Thoracic aorta (tissue), 2 donors: ENCODE measurements at regions not wholly inside any gene's neighbourhood (a gene's known extent, or its start where the extent isn't known, plus 50 kb on each side); places are given as distances from the start of the nearest gene placed in this dataset.

Experiments used
- ATAC-seq: fragments of 150-250 bp; one replicate; pipeline ENCODE4 v1.8.0; 2017; ENCODE audit warnings: low read depth; ENCODE audit not compliant: insufficient number of reproducible peaks, low FRiP score
- DNase-seq: peaks from one replicate; pipeline ENCODE4 v3.0.0-alpha.2; 2020; ENCODE audit warnings: low spot score
- H3K27ac ChIP-seq, 2 donors: fragments of 200-600 bp; sonication (generic); 1 replicate in 1 of 2; 2 replicates in 1 of 2; pipeline ENCODE4 v1.5.1; 2016; ENCODE audit warnings: mild to moderate bottlenecking in 2 of 2, moderate library complexity in 2 of 2
- H3K27me3 ChIP-seq: fragments of 200-600 bp; sonication (generic); replicated peaks from 2 replicates; pipeline ENCODE4 v1.6.0; 2016; ENCODE audit warnings: mild to moderate bottlenecking; ENCODE audit not compliant: insufficient read depth
- H3K36me3 ChIP-seq: fragments of 200-600 bp; sonication (generic); one replicate; pipeline ENCODE4 v1.5.1; 2016
- H3K4me1 ChIP-seq, 2 donors: fragments of 200-600 bp; sonication (generic); 1 replicate in 1 of 2; 2 replicates in 1 of 2; pipeline versions ENCODE4 v1.5.1 to v1.6.0; 2016; ENCODE audit warnings: low read depth in 2 of 2, mild to moderate bottlenecking in 1 of 2; ENCODE audit not compliant: control insufficient read depth in 1 of 2
- H3K4me3 ChIP-seq: fragments of 200-600 bp; sonication (generic); 2 replicates; pipeline ENCODE4 v1.5.1; 2016; ENCODE audit warnings: mild to moderate bottlenecking
- H3K9me3 ChIP-seq: fragments of 200-600 bp; sonication (generic); 2 replicates; pipeline ENCODE4 v1.5.1; 2016
- TF ChIP-seq, protein P1 (sequence below): fragments of 200-600 bp; sonication (generic); IDR thresholded peaks from one replicate; pipeline ENCODE4 v1.5.1; 2019; ENCODE audit warnings: antibody characterized with exemption

DNA sequence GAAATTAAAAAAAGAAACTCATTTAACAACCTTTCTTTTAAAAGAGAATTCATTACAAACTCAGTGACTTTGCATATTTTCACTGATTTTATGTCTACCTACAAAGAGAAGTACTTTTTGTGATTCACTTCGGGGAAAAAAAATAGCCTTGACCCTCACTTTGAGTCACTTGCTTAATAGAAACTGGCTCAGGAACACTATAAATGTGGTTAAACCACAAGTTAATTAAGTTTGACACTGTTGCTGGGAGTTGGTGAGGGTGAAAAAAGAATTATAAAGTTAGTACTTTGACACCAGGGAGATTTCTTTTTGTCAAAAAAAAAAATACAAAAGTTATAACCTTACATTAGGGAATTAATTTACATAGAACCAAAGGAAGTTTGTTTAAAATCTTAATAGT, 810.9 kb downstream of the NR2F2 start:
- no peak overlapping the region for H3K27ac ChIP-seq
- no peak for DNase-seq
- ATAC-seq: no peak

DNA sequence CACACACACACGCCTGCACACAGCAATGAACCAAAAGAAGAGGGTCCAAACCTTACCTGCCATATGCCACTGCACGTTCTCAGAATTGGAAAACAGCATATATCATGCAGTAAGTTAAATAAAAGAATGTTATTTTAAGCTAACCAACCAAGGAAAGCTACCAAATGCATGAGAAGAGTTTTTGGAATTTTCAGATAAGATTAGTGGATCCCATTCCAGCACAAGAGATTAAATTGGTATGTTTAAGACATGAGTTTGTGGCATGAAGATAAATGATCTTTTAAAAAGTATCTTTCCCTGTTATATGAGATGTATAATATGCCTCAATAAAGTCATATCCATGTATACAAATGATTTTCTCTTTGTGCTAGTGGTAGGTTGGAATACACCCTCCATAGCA, 811.4 kb downstream of the NR2F2 start:
- DNase-seq: no peak
- Histone ChIP-seq H3K9me3 (no peaks in the 10 kb centered on the region), H3K27ac (no peak overlapping the region), H3K4me3 (no peak overlapping the region), H3K27me3 (no peaks in the 10 kb centered on the region), H3K4me1 (no peaks in the 10 kb centered on the region), H3K36me3 (no peaks in the 10 kb centered on the region)
- ATAC-seq: no peak
- TF ChIP-seq, protein P1, sequence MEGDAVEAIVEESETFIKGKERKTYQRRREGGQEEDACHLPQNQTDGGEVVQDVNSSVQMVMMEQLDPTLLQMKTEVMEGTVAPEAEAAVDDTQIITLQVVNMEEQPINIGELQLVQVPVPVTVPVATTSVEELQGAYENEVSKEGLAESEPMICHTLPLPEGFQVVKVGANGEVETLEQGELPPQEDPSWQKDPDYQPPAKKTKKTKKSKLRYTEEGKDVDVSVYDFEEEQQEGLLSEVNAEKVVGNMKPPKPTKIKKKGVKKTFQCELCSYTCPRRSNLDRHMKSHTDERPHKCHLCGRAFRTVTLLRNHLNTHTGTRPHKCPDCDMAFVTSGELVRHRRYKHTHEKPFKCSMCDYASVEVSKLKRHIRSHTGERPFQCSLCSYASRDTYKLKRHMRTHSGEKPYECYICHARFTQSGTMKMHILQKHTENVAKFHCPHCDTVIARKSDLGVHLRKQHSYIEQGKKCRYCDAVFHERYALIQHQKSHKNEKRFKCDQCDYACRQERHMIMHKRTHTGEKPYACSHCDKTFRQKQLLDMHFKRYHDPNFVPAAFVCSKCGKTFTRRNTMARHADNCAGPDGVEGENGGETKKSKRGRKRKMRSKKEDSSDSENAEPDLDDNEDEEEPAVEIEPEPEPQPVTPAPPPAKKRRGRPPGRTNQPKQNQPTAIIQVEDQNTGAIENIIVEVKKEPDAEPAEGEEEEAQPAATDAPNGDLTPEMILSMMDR: no peak

More for the DNA sequence above, 810.9 kb downstream of the NR2F2 start:
- Histone ChIP-seq H3K4me1 (no peaks in the 10 kb centered on the region), H3K27me3 (no peaks in the 10 kb centered on the region), H3K4me3 (no peak overlapping the region), H3K36me3 (no peaks in the 10 kb centered on the region), H3K9me3 (no peaks in the 10 kb centered on the region)
- TF ChIP-seq, protein P1: no peak

DNA sequence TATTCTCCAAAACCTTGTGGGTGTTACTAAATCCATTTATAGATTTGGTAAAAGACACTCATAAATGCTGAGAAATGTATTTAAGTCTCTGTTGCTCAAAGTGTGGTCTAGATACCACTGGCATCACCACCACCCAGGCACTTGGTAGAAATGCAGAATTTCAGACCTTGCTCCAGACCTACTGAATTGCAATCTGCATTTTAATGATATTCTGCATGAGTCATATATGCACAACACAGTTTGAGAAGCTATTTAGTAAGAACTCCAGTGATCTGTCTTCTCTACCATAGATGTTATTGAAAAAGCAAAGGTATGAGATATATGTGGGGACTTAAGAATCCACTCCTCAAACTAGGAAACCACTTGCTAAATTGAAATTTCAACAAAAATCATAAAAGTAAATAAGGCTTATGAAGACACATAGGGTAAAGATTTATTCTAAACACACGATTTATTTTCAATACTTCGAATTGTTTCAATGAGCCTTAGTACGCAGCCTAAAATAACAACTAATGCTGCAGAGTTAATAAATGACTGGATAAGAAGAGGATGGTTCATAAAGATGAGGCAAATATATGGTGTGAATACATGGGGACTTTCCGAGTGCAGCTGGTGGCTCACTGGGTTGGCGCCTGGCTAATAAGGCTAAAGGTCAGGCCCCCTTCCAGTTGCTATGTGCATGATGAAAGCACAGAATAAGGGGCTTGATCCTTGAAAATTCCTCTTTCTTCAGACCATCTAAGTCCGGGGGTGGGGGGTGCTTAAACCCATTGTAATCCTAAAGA, 813.3 kb downstream of the NR2F2 start:
- no peaks in the 10 kb centered on the region for H3K36me3 ChIP-seq
- TF ChIP-seq, protein P1: no peak
- no peak overlapping the region for H3K27ac ChIP-seq
- no peak for DNase-seq
- no peak overlapping the region for H3K4me3 ChIP-seq
- no peaks in the 10 kb centered on the region for H3K27me3 ChIP-seq
- no peak for ATAC-seq
- H3K9me3 ChIP-seq: no peaks in the 10 kb centered on the region
- H3K4me1 ChIP-seq: no peaks in the 10 kb centered on the region

- no peaks in the 10 kb centered on the region for H3K4me1 ChIP-seq
- no peaks in the 10 kb centered on the region for H3K9me3 ChIP-seq
- no peak for ATAC-seq
- no peak for DNase-seq
- TF ChIP-seq, protein P1: no peak
- H3K27ac ChIP-seq: no peak overlapping the region
- H3K27me3 ChIP-seq: no peaks in the 10 kb centered on the region
- H3K4me3 ChIP-seq: no peak overlapping the region
- no peaks in the 10 kb centered on the region for H3K36me3 ChIP-seq
Measured at GRCh38 chr15:97144377-97144711, 813.8 kb downstream of the NR2F2 start.

DNA sequence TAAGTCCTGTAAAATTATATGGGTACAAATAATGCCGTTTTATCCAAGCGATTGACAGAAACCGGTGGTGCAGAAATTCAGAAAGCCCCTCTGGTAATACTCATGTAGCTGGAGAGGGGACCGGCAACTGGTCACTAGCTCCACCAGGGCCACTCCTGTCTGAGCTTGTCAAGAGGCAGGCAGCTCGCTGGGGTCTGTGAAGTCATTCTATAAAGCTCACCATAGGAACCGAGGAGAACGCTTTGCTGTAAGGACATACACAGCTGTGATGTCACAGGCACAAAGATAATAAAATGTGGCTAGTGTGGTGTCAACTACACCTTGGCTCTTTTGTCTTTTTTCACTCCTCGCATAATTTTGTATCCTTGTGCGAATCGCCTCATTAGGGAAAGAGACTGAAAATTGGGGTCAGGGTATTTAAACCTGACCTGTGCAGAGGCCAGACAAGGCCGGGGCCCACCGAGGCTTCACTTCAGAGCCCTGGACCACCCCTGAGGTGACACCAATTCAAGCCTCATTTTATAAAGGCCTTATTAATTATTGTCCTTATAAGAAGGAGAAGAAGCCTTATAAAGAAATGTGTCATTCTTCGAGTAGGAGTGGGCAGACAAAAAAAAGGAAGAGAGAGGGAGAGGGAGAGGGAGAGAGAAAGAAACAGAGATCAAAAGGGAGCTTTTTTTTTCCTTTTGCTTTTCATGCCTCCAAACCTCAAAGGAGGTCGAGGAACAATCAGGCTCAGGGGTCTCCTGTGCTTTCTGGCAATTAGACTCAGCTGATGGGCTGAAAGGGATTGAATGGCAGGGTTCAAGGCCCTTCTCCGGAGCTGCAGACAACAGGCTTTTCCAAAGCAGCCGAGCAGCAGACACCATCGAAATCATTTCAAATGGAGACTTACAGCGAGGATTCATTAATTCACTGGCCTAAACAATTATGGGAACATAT, 813.3 kb upstream of the ARRDC4 start:
- Histone ChIP-seq H3K4me3 (no peak overlapping the region), H3K9me3 (no peaks in the 10 kb centered on the region), H3K4me1 (no peaks in the 10 kb centered on the region), H3K36me3 (no peaks in the 10 kb centered on the region), H3K27ac (no peak overlapping the region), H3K27me3 (no peaks in the 10 kb centered on the region)
- TF ChIP-seq, protein P1: no peak
- ATAC-seq (no peak), DNase-seq (no peak)
